ENCODE measurements at regions not wholly inside any gene's neighbourhood (a gene's known extent, or its start where the extent isn't known, plus 50 kb on each side); places are given as distances from the start of the nearest gene placed in this dataset.

- no peak for ATAC-seq
Measured at GRCh38 chr14:89740241-89740640, 214.3 kb downstream of the EFCAB11 start.

More at GRCh38 chr14:89740241-89740640, 214.3 kb downstream of the EFCAB11 start:
- Histone ChIP-seq H2AFZ (ENCODE audit: low read depth, low read length) (no peak overlapping the region), H3K9me3 (replicated peaks; ENCODE audit: control insufficient read depth, insufficient read depth, low read depth, low read length) (no peaks in the 10 kb centered on the region), H3K36me3 (ENCODE audit: control insufficient read depth, insufficient read depth, low read length) (no peaks in the 10 kb centered on the region), H3K9ac (ENCODE audit: insufficient read depth in 1 of 2, low read depth in 2 of 2, low read length in 2 of 2) (no peak overlapping the region), H3K9me1 (ENCODE audit: control insufficient read depth, insufficient read depth, low read length) (no peaks in the 10 kb centered on the region), H3K27ac (ENCODE audit: extremely low read depth, low read depth, low read length) (no peak overlapping the region), H3K79me2 (ENCODE audit: control insufficient read depth, insufficient read depth, low read length) (no peaks in the 10 kb centered on the region), H3K27me3 (ENCODE audit: control insufficient read depth in 2 of 2, insufficient read depth in 2 of 2, low read length in 2 of 2) (no peaks in the 10 kb centered on the region; a peak in 1 of 5 replicates), H3K4me1 (replicated peaks in 1 of 2; ENCODE audit: control insufficient read depth in 2 of 2, insufficient read depth in 2 of 2, low read length in 2 of 2) (no peaks in the 10 kb centered on the region), H4K20me1 (replicated peaks; ENCODE audit: control insufficient read depth, insufficient read depth, low read length) (no peaks in the 10 kb centered on the region), H3K4me2 (ENCODE audit: insufficient read depth, low read length) (no peak overlapping the region), H3K4me3 (no peak overlapping the region)
- in situ Hi-C loops (cut with MboI), result no loop called here
- TF ChIP-seq ZNF609 (CRISPR knock-in tag; IDR thresholded peaks at IDR 0.05; ENCODE audit: borderline replicate concordance), result no peak
- no peak for TF ChIP-seq HDAC3 (IDR thresholded peaks at IDR 0.05; ENCODE audit: borderline replicate concordance, partially characterized antibody)
- POLR2A ChIA-PET, result interaction anchor here (0.6 kb wide), 2 partner anchors 355 to 1069 kb away, joined by 3 to 5 read pairs; no protein-coding TSS in a partner anchor
- intact Hi-C loops (cut with micrococcal nuclease), result no loop called here
- BruUV-seq (replicated peaks), result no TSS peak
- FAIRE-seq (no peak), DNase-seq (ENCODE audit: extremely low read depth in 1 of 4, low spot score in 3 of 4) (no peak)
- CTCF ChIA-PET (ENCODE audit: low intra/inter-chr PET ratio), result no interaction called here
- WGBS (ENCODE audit: insufficient coverage, low coverage, missing lambda C conversion rate), result 0% methylated on average over 3 of the region's 3 CpGs
